GM12878 (cell line): ENCODE measurements at regions not wholly inside any gene's neighbourhood (a gene's known extent, or its start where the extent isn't known, plus 50 kb on each side); places are given as distances from the start of the nearest gene placed in this dataset.

Experiments
- ATAC-seq: fragments of 200-7000 bp; cut with Tn5 transposase; 3 replicates; pipeline ENCODE4 v1.9.1; 2020; ENCODE audit warnings: mild to moderate bottlenecking, moderate library complexity
- BruUV-seq: library from RNA; stranded (reverse); fragments of 400-500 nt; replicated peaks from 2 replicates; lab custom pipeline; 2021; lab: Mats Ljungman, UMichigan
- CTCF ChIA-PET: fragments of 300-600 bp; sonication (Branson Sonifier 250); formaldehyde crosslinking; extraction: SDS; loops from one replicate; lab custom pipeline; 2021; ENCODE audit warnings: inconsistent platforms; lab: Yijun Ruan, JAX
- POLR2A ChIA-PET: fragments of 350-600 bp; formaldehyde crosslinking; extraction: SDS; loops from one replicate; lab custom pipeline; 2021; ENCODE audit warnings: inconsistent platforms; lab: Charles Lee
- RAD21 ChIA-PET: fragments of 300-600 bp; sonication (Branson Sonifier 250); formaldehyde crosslinking; loops from one replicate; lab custom pipeline; 2023; ENCODE audit warnings: antibody characterized with exemption; ENCODE audit not compliant: unreplicated experiment; lab: Charles Lee
- SMC1A ChIA-PET: fragments of 300-600 bp; sonication (Branson Sonifier 250); formaldehyde crosslinking; loops from one replicate; lab custom pipeline; 2023; ENCODE audit not compliant: unreplicated experiment, uncharacterized antibody; lab: Charles Lee
- DNase-seq: peaks from one replicate; pipeline ENCODE4 v3.0.0-alpha.2; 2011; ENCODE audit warnings: low read depth, low spot score
- FAIRE-seq: peaks from 3 replicates; lab custom pipeline; 2011; peaks lifted over from hg19 to GRCh38; lab: Jason Lieb, UNC
- H2AFZ ChIP-seq: 2 replicates; pipeline ENCODE4 v1.6.0; 2011; ENCODE audit warnings: low read depth, low read length, control low read depth; ENCODE audit not compliant: control insufficient read depth
- H3K27ac ChIP-seq: 2 replicates; pipeline ENCODE4 v1.5.1; 2011; ENCODE audit warnings: control low read depth; ENCODE audit not compliant: control insufficient read depth, insufficient read depth
- H3K27me3 ChIP-seq, 2 experiments: replicated peaks in 1 of 2; 2 replicates each; pipeline versions ENCODE4 v1.6.0 to v1.6.1; 2011; ENCODE audit warnings: low read length in 1 of 2; ENCODE audit not compliant: control insufficient read depth in 2 of 2, insufficient read depth in 2 of 2
- H3K36me3 ChIP-seq, 2 experiments: 2 replicates each; pipeline ENCODE4 v1.5.1; 2011; ENCODE audit warnings: low read length in 1 of 2; ENCODE audit not compliant: control insufficient read depth in 2 of 2, insufficient read depth in 2 of 2
- H3K4me1 ChIP-seq: 2 replicates; pipeline ENCODE4 v1.6.1; 2011; ENCODE audit warnings: mild to moderate bottlenecking, low read length, moderate library complexity, mixed read lengths; ENCODE audit not compliant: control insufficient read depth, insufficient read depth
- H3K4me2 ChIP-seq: 2 replicates; pipeline ENCODE4 v1.6.0; 2011; ENCODE audit warnings: control low read depth; ENCODE audit not compliant: control insufficient read depth, insufficient read depth
- H3K4me3 ChIP-seq: fragments of 200-600 bp; sonication (generic); 2 replicates; pipeline ENCODE4 v1.5.1; 2016
- H3K79me2 ChIP-seq: 2 replicates; pipeline ENCODE4 v1.6.0; 2011; ENCODE audit warnings: low read length; ENCODE audit not compliant: control insufficient read depth, insufficient read depth
- H3K9ac ChIP-seq: 2 replicates; pipeline ENCODE4 v1.8.0; 2011; ENCODE audit warnings: low read length, control low read depth, mixed read lengths; ENCODE audit not compliant: control insufficient read depth, insufficient read depth
- H3K9me3 ChIP-seq: replicated peaks from 3 replicates; pipeline ENCODE4 v1.5.1; 2011; ENCODE audit warnings: mild to moderate bottlenecking, low read length; ENCODE audit not compliant: control insufficient read depth, insufficient read depth
- H4K20me1 ChIP-seq: 2 replicates; pipeline ENCODE4 v1.6.0; 2011; ENCODE audit not compliant: control insufficient read depth, insufficient read depth
- BACH1 ChIP-seq: fragments of 450-650 bp; IDR thresholded peaks from 2 replicates; pipeline ENCODE4 v1.6.1; 2017; ENCODE audit warnings: mild to moderate bottlenecking, borderline replicate concordance
- BRCA1 ChIP-seq: IDR thresholded peaks from 2 replicates; pipeline ENCODE4 v1.6.1; 2011; ENCODE audit warnings: low read depth, low read length, improper control_type of control experiment
- CREB1 ChIP-seq: IDR thresholded peaks from 2 replicates; pipeline ENCODE4 v1.6.1; 2012; ENCODE audit warnings: low read depth, mild to moderate bottlenecking, inconsistent platforms
- ELK1 ChIP-seq: IDR thresholded peaks from 2 replicates; pipeline ENCODE4 v1.6.1; 2012; ENCODE audit warnings: low read depth, low read length, improper control_type of control experiment
- HDGF ChIP-seq: fragments of 450-650 bp; IDR thresholded peaks from 2 replicates; pipeline ENCODE4 v1.6.1; 2016; ENCODE audit warnings: antibody characterized with exemption
- HSF1 ChIP-seq: fragments of 150-350 bp; IDR thresholded peaks from 2 replicates; pipeline ENCODE4 v1.6.1; 2014; ENCODE audit warnings: mild to moderate bottlenecking, low read depth, low read length
- IKZF2 ChIP-seq, 2 experiments: fragments of 450-650 bp; IDR thresholded peaks; 2 replicates each; pipeline ENCODE4 v1.6.1; 2017; ENCODE audit warnings: mild to moderate bottlenecking in 2 of 2, moderate library complexity in 2 of 2
- LARP7 ChIP-seq: fragments of 450-650 bp; IDR thresholded peaks from 2 replicates; pipeline ENCODE4 v1.6.1; 2017; ENCODE audit warnings: mild to moderate bottlenecking
- MXI1 ChIP-seq: fragments of 150-350 bp; IDR thresholded peaks from 2 replicates; pipeline ENCODE4 v1.6.1; 2011; ENCODE audit warnings: low read depth, mild to moderate bottlenecking, inconsistent platforms, low read length, improper control_type of control experiment
- PAX5 ChIP-seq: IDR thresholded peaks from 2 replicates; pipeline ENCODE4 v1.6.1; 2011; ENCODE audit warnings: low read depth, low read length, borderline replicate concordance
- PKNOX1 ChIP-seq: fragments of 450-650 bp; IDR thresholded peaks from 2 replicates; pipeline ENCODE4 v1.6.1; 2016; ENCODE audit warnings: mild to moderate bottlenecking
- SUPT20H ChIP-seq: IDR thresholded peaks from 2 replicates; pipeline ENCODE4 v1.6.1; 2011; ENCODE audit warnings: low read depth, mild to moderate bottlenecking, low read length, moderate library complexity, borderline replicate concordance; ENCODE audit not compliant: control insufficient read depth
- ZNF384 ChIP-seq: IDR thresholded peaks from 2 replicates; pipeline ENCODE4 v1.6.1; 2012; ENCODE audit warnings: low read depth, mild to moderate bottlenecking, low read length, improper control_type of control experiment, borderline replicate concordance
- WGBS: methylation state at CpG from one replicate; pipeline ENCODE4 v1.1.6; 2016; ENCODE audit warnings: low lambda C conversion rate; ENCODE audit not compliant: insufficient replicate concordance, insufficient coverage; ENCODE audit errors: missing lambda C conversion rate; 5-methylcytosine and 5-hydroxymethylcytosine counted together
- in situ Hi-C: fragments of 300-500 bp; cut with MboI; formaldehyde crosslinking; loops from 9 replicates; pipeline ENCODE4 v1.14.3; 2018; ENCODE audit warnings: mixed read lengths
- intact Hi-C: fragments of 100-400 bp; cut with micrococcal nuclease; formaldehyde crosslinking; loops from one replicate; pipeline ENCODE4 v1.14.2; 2022; ENCODE audit not compliant: unreplicated experiment
- TF ChIP-seq, protein P1 (sequence below): fragments of 450-650 bp; IDR thresholded peaks from 2 replicates; pipeline ENCODE4 v1.6.1; 2016; ENCODE audit warnings: mild to moderate bottlenecking

GRCh38 chr10:84965468-84965867 lies 637.1 kb downstream of the CCSER2 start:
- ATAC-seq (no peak), FAIRE-seq (no peak), DNase-seq (no peak)
- Histone ChIP-seq H3K4me2 (no peak overlapping the region), H3K27ac (no peak overlapping the region), H3K27me3 (no peaks in the 10 kb centered on the region), H3K4me3 (no peak overlapping the region), H4K20me1 (no peaks in the 10 kb centered on the region), H3K79me2 (no peaks in the 10 kb centered on the region), H3K4me1 (no peaks in the 10 kb centered on the region), H3K9me3 (no peaks in the 10 kb centered on the region), H3K36me3 (no peaks in the 10 kb centered on the region), H2AFZ (no peak overlapping the region), H3K9ac (no peak overlapping the region)
- BruUV-seq: no TSS peak
- ChIA-PET POLR2A (no interaction called here), RAD21 (no interaction called here), SMC1A (no interaction called here), CTCF (no interaction called here)
- WGBS: 4% methylated on average over 1 of the region's 1 CpG
- TF ChIP-seq HDGF (no peak), HSF1 (no peak), CREB1 (no peak), PAX5 (no peak), PKNOX1 (no peak), MXI1 (no peak), ELK1 (no peak), BACH1 (no peak), LARP7 (no peak), SUPT20H (no peak), IKZF2 (IDR thresholded peaks at IDR 0.05) (no peak), BRCA1 (no peak), ZNF384 (no peak)
- TF ChIP-seq, protein P1, sequence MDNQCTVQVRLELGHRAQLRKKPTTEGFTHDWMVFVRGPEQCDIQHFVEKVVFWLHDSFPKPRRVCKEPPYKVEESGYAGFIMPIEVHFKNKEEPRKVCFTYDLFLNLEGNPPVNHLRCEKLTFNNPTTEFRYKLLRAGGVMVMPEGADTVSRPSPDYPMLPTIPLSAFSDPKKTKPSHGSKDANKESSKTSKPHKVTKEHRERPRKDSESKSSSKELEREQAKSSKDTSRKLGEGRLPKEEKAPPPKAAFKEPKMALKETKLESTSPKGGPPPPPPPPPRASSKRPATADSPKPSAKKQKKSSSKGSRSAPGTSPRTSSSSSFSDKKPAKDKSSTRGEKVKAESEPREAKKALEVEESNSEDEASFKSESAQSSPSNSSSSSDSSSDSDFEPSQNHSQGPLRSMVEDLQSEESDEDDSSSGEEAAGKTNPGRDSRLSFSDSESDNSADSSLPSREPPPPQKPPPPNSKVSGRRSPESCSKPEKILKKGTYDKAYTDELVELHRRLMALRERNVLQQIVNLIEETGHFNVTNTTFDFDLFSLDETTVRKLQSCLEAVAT: no peak
- intact Hi-C loops (no loop called here), in situ Hi-C loops (no loop called here)
